ENCODE measurements at regions not wholly inside any gene's neighbourhood (a gene's known extent, or its start where the extent isn't known, plus 50 kb on each side); places are given as distances from the start of the nearest gene placed in this dataset.

DNA sequence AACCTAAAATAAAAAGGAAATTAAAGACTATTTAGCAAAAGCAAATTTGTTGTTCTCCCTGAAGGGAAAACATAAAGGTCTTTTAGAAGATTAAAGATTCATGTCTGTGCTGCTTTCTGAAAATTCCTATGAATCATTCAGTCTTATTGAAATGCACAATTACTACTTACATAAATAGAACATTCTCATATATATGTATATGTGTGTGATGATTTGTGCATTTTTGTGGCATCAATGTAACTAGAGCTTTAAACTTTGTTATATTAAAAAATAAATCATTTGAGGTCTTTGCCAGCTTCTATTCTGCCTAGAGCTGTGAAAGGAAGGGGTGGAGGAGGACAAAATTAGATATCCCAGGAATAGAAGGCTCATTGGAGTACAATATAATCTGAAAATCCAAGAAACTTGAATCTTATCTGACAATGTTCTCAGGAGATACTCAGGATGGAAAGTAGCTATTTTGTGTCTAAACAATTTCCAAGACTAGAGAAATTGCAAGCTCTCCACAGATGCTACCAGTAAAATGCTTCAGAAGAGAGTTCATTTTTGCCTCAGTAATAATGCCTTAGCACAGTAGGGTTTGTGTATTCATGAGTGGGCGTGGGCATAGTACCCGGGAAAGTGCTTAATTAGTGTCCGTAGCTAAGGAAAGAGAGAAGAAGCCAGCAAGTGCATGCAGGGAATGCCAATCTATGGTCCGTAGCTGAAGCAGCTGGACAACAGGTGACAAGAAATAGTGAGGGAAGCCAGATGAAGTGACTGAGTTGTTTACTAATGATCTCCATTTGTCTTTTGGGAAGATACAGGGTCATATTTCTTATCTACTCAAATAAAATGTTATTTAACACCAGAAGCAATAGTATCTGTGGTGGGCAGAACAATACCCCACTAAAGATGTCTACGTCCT is 395.5 kb upstream of the NBEA start:
- no peak for TF ChIP-seq EZH2 (IDR thresholded peaks at IDR 0.05; ENCODE audit: borderline replicate concordance, low read depth, low read length, severe bottlenecking)
- TF ChIP-seq, protein P1, sequence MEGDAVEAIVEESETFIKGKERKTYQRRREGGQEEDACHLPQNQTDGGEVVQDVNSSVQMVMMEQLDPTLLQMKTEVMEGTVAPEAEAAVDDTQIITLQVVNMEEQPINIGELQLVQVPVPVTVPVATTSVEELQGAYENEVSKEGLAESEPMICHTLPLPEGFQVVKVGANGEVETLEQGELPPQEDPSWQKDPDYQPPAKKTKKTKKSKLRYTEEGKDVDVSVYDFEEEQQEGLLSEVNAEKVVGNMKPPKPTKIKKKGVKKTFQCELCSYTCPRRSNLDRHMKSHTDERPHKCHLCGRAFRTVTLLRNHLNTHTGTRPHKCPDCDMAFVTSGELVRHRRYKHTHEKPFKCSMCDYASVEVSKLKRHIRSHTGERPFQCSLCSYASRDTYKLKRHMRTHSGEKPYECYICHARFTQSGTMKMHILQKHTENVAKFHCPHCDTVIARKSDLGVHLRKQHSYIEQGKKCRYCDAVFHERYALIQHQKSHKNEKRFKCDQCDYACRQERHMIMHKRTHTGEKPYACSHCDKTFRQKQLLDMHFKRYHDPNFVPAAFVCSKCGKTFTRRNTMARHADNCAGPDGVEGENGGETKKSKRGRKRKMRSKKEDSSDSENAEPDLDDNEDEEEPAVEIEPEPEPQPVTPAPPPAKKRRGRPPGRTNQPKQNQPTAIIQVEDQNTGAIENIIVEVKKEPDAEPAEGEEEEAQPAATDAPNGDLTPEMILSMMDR (IDR thresholded peaks at IDR 0.05; ENCODE audit: borderline replicate concordance, extremely low read depth, low read length, poor library complexity, severe bottlenecking): no peak

Data from DND-41 (cell line).